Spleen (tissue), 11 donors: ENCODE measurements at regions not wholly inside any gene's neighbourhood (a gene's known extent, or its start where the extent isn't known, plus 50 kb on each side); places are given as distances from the start of the nearest gene placed in this dataset.

Experiments
- DNase-seq: peaks from one replicate; pipeline ENCODE4 v3.0.0-alpha.2; 2020
- H3K27ac ChIP-seq, 8 donors: fragments of 200-600 bp; sonication (generic) in 7 of 8; 1 replicate in 4 of 8; 2 replicates in 4 of 8; pipeline versions ENCODE4 v1.5.0 to v1.8.0; 2016 to 2021; ENCODE audit warnings: inconsistent platforms in 4 of 8, mild to moderate bottlenecking in 4 of 8, moderate library complexity in 1 of 8
- H3K27me3 ChIP-seq, 7 donors: fragments of 200-600 bp; sonication (generic) in 6 of 7; replicated peaks in 1 of 7; 1 replicate in 4 of 7; 2 replicates in 3 of 7; pipeline versions ENCODE4 v1.5.0 to v1.8.0; 2016 to 2021; ENCODE audit warnings: inconsistent platforms in 3 of 7, mild to moderate bottlenecking in 1 of 7
- H3K36me3 ChIP-seq, 6 donors: fragments of 200-600 bp; sonication (generic) in 5 of 6; 1 replicate in 4 of 6; 2 replicates in 2 of 6; pipeline versions ENCODE4 v1.5.0 to v1.8.0; 2016 to 2021; ENCODE audit warnings: inconsistent platforms in 2 of 6
- H3K4me1 ChIP-seq, 6 donors: fragments of 200-600 bp; sonication (generic) in 5 of 6; 1 replicate in 3 of 6; 2 replicates in 3 of 6; pipeline versions ENCODE4 v1.5.0 to v1.8.0; 2016 to 2021; ENCODE audit warnings: inconsistent platforms in 3 of 6
- H3K4me3 ChIP-seq, 8 donors: fragments of 200-600 bp; sonication (generic) in 7 of 8; 1 replicate in 4 of 8; 2 replicates in 4 of 8; pipeline versions ENCODE4 v1.5.0 to v1.8.0; 2016 to 2021; ENCODE audit warnings: inconsistent platforms in 4 of 8, mild to moderate bottlenecking in 4 of 8, moderate library complexity in 2 of 8
- H3K9me3 ChIP-seq, 8 donors: fragments of 200-600 bp; sonication (generic) in 7 of 8; 1 replicate in 4 of 8; 2 replicates in 4 of 8; pipeline versions ENCODE4 v1.5.0 to v1.8.0; 2016 to 2021; ENCODE audit warnings: inconsistent platforms in 4 of 8
- POLR2A ChIP-seq, 3 donors: fragments of 450-650 bp; IDR thresholded peaks; one replicate each; pipeline ENCODE4 v1.5.1; 2017; ENCODE audit warnings: antibody characterized with exemption in 3 of 3, mild to moderate bottlenecking in 1 of 3
- POLR2AphosphoS5 ChIP-seq, 3 donors: sonication (generic); formaldehyde crosslinking; IDR thresholded peaks; one replicate each; pipeline ENCODE4 v1.5.1; 2017; ENCODE audit warnings: antibody characterized with exemption in 3 of 3
- WGBS, 5 donors: extraction: QIAGEN DNeasy Blood & Tissue Kit in 3 of 5; methylation state at CpG; one replicate each; pipeline versions ENCODE4 v1.1.5 to v1.1.7; 2013 to 2018; 5-methylcytosine and 5-hydroxymethylcytosine counted together
- intact Hi-C: fragments of 100-400 bp; cut with DNase I; formaldehyde crosslinking; loops from one replicate; pipeline ENCODE4 v1.15.0; 2023; ENCODE audit warnings: low total_unique reads
- TF ChIP-seq, protein P1 (sequence below), 11 experiments: fragments of 200-600 bp in 7 of 11; fragments of 450-650 bp in 4 of 11; sonication (generic) in 4 of 11; IDR thresholded peaks in 8 of 11; conservative IDR thresholded peaks in 3 of 11; 1 replicate in 7 of 11; 2 replicates in 4 of 11; pipeline versions ENCODE4 v1.4.0 to v1.8.0; 2016 to 2021; ENCODE audit warnings: antibody characterized with exemption in 11 of 11, inconsistent platforms in 4 of 11, mild to moderate bottlenecking in 1 of 11
- donor health status: healthy with polysubstance abuse.
- donor health status: DM: no; HTN: no; CAD: no; lungs with moderate emphysema.
- donor health status: DM: no; HTN: no; CAD: no.
- donor health status: Bipolar disorder and iron deficiency.
- donor health status: healthy.
- donor health status: DM: no; HTN: no; CAD: no.
- donor health status: DM: yes; HTN: yes; CAD: no.

DNA sequence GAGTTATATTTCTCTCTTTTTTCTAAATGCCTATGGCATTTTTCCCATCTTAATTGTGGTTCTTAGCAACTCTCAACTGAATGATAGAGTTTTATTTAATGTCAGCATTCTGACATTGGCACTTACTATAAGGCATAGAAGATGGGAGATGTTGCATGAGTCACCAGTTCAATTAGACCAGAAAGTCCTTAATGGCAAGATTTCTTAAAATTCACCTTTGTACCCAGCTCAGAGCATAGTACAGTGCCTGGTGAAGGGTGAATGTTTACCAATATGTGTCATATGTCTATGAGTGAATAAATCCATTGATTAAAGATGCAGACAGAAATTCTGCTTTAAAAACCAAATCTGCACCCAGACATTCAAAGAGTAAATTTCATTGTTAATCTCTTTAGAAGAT is 526.9 kb downstream of the EFNB2 start:
- intact Hi-C loops, result no loop called here
- TF ChIP-seq, protein P1, sequence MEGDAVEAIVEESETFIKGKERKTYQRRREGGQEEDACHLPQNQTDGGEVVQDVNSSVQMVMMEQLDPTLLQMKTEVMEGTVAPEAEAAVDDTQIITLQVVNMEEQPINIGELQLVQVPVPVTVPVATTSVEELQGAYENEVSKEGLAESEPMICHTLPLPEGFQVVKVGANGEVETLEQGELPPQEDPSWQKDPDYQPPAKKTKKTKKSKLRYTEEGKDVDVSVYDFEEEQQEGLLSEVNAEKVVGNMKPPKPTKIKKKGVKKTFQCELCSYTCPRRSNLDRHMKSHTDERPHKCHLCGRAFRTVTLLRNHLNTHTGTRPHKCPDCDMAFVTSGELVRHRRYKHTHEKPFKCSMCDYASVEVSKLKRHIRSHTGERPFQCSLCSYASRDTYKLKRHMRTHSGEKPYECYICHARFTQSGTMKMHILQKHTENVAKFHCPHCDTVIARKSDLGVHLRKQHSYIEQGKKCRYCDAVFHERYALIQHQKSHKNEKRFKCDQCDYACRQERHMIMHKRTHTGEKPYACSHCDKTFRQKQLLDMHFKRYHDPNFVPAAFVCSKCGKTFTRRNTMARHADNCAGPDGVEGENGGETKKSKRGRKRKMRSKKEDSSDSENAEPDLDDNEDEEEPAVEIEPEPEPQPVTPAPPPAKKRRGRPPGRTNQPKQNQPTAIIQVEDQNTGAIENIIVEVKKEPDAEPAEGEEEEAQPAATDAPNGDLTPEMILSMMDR (IDR thresholded peaks at IDR 0.05 in 8 of 11, conservative IDR thresholded peaks at IDR 0.05 in 3 of 11), result no peak
- TF ChIP-seq POLR2AphosphoS5 (IDR thresholded peaks at IDR 0.05) (no peak), POLR2A (IDR thresholded peaks at IDR 0.05) (no peak)
- Histone ChIP-seq H3K4me1 (no peaks in the 10 kb centered on the region), H3K27me3 (no peaks in the 10 kb centered on the region), H3K27ac (no peak overlapping the region), H3K36me3 (no peaks in the 10 kb centered on the region), H3K4me3 (no peak overlapping the region), H3K9me3 (no peaks in the 10 kb centered on the region)
- no peak for DNase-seq

DNA sequence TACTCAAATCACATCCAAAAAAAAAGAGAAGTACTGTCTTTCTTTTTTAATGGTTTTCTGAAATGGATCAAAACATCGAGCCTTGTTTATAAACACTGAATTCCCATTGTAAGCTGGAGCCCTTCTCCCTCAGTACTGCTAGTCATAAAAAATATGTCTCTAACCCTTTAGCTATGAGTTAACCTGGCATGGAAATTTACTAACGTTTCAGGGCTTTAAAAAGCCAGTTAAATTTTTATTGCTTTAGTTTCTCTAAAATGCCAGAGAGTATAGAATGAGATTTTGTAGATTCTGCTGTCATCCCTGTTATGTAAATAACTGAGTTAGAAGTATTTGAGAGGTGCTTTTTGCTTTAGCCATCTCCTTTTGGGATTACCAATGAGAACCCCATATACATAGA is 528.3 kb downstream of the EFNB2 start:
- intact Hi-C loops, result no loop called here
- TF ChIP-seq, protein P1 (IDR thresholded peaks at IDR 0.05 in 8 of 11, conservative IDR thresholded peaks at IDR 0.05 in 3 of 11), result no peak
- TF ChIP-seq POLR2A (IDR thresholded peaks at IDR 0.05) (no peak), POLR2AphosphoS5 (IDR thresholded peaks at IDR 0.05) (no peak)
- WGBS, 5 donors, result 63 to 78% (median 68%) methylated on average over 2 of the region's 2 CpGs
- Histone ChIP-seq H3K36me3 (no peaks in the 10 kb centered on the region), H3K27me3 (no peaks in the 10 kb centered on the region), H3K4me1 (no peaks in the 10 kb centered on the region), H3K27ac (no peak overlapping the region), H3K4me3 (no peak overlapping the region), H3K9me3 (no peaks in the 10 kb centered on the region)
- no peak for DNase-seq

DNA sequence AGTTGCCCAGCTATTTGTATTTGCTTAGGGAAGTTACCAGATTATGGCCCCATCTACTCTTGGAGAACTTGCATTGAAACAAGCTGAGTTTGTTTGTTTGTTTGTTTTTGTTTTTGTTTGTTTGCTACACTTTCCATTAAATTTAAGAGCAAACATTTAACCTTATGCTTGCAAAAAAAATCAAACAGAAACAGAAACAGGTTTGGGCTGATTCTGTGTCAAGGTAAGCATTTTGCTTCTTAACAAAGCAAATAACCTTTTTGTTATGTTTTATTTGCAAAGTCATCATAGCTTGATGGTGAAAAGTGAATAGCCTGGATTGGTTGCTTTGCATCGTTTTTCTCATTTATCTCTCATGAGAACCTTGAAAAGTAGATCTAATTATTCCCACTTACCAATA is 531.8 kb downstream of the EFNB2 start:
- DNase-seq, result no peak
- no peaks in the 10 kb centered on the region for H3K4me1 ChIP-seq
- WGBS, 5 donors, result 59 to 97% (median 83%) methylated on average over 1 of the region's 1 CpG
- intact Hi-C loops, result no loop called here
- no peak overlapping the region for H3K4me3 ChIP-seq
- TF ChIP-seq POLR2AphosphoS5 (IDR thresholded peaks at IDR 0.05) (no peak), POLR2A (IDR thresholded peaks at IDR 0.05) (no peak)
- TF ChIP-seq, protein P1 (IDR thresholded peaks at IDR 0.05 in 8 of 11, conservative IDR thresholded peaks at IDR 0.05 in 3 of 11), result no peak
- peaks cover 0 to 13% (median 0%) of the 10 kb centered on the region in 8 donors for H3K9me3 ChIP-seq
- no peaks in the 10 kb centered on the region for H3K36me3 ChIP-seq
- no peak overlapping the region for H3K27ac ChIP-seq
- no peaks in the 10 kb centered on the region for H3K27me3 ChIP-seq

DNA sequence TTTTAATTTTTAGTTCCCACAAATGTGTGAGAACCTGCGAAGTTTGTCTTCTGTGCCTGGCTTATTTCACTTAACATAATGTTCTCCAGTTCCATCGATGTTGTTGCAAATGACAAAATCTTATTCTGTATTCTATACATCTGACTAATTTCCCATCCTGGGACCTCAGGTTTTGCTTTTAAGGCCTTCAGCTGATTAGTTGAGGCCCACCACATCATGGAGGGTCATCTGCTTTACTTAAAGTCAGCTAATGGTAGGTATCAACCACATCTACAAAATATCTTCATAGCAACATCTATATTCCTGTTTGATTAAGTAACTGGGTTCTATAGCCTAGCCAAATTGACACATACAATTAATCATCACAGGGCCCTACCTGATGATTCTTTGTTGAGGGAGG is 534.0 kb downstream of the EFNB2 start:
- 44 to 95% (median 49%) methylated on average over 1 to 2 of the region's 2 CpGs for WGBS, 5 donors
- intact Hi-C loops, result no loop called here
- Histone ChIP-seq H3K27me3 (no peaks in the 10 kb centered on the region), H3K9me3 (peaks cover 0 to 18% (median 0%) of the 10 kb centered on the region in 8 donors), H3K27ac (no peak overlapping the region), H3K36me3 (no peaks in the 10 kb centered on the region), H3K4me3 (no peak overlapping the region), H3K4me1 (no peaks in the 10 kb centered on the region)
- DNase-seq, result no peak
- TF ChIP-seq, protein P1 (IDR thresholded peaks at IDR 0.05 in 8 of 11, conservative IDR thresholded peaks at IDR 0.05 in 3 of 11), result no peak
